GM19452 (cell line): ENCODE measurements at regions not wholly inside any gene's neighbourhood (a gene's known extent, or its start where the extent isn't known, plus 50 kb on each side); places are given as distances from the start of the nearest gene placed in this dataset.
A peak's percentile ranks its signal among the peaks of the same experiment; 100 is the strongest.
"Not testable (repeated sequence)": the region's sequence is repeated elsewhere in the genome, so short reads cannot be mapped to it uniquely, and the experiment has no call there.

Experiments
- ATAC-seq: cut with Tn5 transposase; IDR thresholded peaks from one replicate; pipeline ENCODE4 v1.9.1; 2021; ENCODE audit not compliant: unreplicated experiment

- no peak for ATAC-seq
Observed at GRCh38 chr13:66237411-66238062, 992.6 kb downstream of the PCDH9 start.

DNA sequence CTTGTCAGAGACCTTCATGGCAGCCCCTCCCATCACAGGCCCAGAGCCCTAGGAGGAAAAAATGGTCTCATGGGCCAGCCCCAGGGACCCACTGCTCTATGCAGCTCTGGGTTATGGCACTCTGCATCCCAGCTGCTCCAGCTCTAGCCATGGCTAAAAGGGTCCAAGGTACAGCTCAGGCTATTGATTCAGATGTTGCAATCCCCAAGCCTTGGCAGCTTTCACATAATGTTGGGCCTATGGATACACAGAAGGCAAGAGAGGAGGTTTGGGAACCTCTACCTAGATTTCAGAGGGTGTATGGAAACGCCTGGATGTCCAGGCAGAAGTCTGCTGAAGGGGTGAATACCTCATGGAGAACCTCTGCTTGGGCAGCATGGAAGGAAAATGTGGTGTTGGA, 996.0 kb downstream of the PCDH9 start:
- ATAC-seq: no peak

DNA sequence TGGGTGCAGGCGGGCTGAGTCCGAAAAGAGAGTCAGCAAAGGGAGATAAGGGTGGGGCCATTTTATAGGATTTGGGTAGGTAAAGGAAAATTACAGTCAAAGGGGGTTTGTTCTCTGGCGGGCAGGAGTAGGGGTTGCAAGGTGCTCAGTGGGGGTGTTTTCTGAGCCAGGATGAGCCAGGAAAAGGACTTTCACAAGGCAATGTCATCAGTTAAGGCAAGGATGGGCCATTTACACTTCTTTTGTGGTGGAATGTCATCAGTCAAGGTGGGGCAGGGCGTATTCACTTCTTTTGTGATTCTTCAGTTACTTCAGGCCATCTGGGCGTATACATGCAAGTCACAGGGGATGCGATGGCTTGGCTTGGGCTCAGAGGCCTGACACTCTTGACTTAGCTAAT, 998.2 kb downstream of the PCDH9 start:
- not testable (repeated sequence) for ATAC-seq

- no peak for ATAC-seq
Observed at GRCh38 chr13:66225072-66225471, 1005.1 kb downstream of the PCDH9 start.

DNA sequence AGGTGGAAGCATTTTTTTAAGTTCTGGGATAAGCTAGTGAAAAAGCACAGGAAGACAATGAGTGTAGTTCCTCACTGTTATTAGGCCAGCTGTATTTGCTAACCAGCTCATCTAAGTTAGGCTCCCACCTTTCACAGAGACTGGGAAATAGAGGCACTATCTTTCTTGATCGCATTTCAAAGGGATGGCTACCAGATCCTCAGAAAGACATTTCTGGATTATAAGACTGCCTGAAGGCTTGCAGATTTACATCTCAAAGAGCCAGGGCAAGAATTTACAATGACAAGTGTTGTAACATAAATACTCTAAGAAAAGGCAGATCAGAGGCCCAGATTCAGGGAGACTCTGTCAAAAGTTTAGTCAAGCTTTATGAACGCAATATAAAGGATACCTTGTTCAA, 1005.5 kb downstream of the PCDH9 start:
- no peak for ATAC-seq

DNA sequence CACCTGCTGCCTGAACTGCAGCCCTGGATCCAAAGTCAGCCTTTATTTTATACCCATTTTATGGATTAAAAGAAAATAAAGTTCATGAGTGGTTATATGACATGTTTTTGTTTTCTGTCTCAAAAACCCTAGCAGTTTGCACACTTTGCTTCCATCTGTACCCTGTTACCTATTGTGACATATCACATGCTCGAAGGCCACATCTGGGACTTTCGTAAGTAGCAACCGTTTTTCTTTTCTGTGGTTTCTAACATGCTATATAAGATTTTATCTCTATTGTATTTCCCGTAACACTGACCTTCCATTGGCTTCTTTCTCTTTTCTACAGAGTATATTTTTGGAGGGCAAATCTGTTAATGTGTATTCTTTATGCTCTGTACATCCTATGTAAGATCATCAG, 1007.2 kb downstream of the PCDH9 start:
- ATAC-seq: no peak

DNA sequence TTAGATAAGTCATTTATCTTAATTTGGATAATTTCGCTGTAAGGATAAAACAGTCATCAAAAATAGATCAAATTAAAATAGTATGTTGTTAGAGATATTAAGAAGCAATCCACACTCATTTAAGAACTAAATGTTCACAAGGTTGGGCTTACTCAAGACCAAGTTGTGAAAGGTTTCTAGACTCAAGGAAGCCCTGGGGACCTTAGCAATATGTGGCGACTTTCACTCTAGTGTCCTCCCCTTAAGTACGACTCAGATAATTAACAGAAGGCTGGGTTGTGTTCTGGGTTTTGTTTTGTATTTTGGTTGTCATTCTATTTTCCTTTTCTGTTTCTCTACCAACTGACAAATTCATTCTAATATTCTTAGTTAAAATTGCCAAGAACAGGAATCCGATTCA, 1008.0 kb downstream of the PCDH9 start:
- ATAC-seq: no peak

DNA sequence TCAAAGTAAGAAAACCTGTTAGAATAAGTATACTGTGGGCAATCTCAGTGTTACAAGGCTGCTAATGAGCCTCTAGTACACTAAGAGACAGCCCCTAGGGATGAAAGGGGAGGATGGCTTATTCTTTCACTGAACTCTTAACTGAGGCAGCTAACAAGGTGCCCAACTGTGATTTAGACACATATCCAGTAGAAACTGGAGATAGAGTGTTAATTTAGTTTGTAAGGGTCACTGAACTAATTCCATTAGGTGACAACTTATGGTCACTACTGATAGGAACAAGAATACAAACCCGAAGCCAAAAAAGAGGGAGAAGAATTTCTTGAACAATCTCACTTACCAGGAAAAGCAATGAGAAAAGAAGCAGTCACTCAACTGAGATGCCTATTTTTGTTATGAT, 1010.6 kb downstream of the PCDH9 start:
- no peak for ATAC-seq

- no peak for ATAC-seq
Observed at GRCh38 chr13:66218583-66218982, 1011.6 kb downstream of the PCDH9 start.

GRCh38 chr13:66216728-66217127, 1013.4 kb downstream of the PCDH9 start:
- no peak for ATAC-seq

DNA sequence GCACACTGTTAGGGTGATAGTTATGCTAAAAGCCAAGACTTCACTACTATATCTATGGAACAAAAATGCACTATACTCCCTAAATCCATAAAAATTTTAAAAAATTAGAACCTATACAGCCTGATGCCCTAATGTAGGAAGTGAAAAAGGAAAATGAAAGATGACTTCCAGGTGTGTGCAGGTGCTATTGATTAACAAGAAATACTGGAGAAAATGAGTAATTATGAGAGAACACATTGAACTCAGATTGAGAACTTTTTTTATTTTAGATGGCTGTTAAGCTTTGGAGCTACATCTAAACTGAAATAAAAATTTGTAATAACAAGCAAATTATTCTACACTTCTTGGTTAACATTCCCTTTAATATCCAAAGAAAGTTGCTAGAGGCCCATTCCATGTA, 1015.7 kb downstream of the PCDH9 start:
- peak; percentile 55 for ATAC-seq

DNA sequence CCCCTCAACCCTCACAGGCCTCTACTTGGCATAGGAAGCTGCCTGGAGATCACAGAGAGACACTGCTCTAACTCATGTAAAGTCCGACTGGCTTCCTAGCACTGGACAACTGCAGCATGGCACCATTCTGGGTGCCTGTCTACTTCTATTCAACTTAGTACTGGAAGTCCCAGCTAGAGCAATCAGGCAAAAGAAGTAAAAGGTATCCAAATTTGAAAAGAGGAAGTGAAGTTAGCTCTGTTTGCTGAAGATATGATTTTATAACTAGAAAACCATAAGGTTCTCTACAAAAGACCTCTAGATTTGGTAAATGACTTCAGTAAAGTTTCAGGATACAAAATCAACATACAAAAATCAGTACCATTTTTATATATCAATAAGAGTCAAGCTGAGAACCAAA, 1017.6 kb downstream of the PCDH9 start:
- peak; percentile 49 for ATAC-seq

- ATAC-seq: no peak
Observed at GRCh38 chr13:66210677-66211076, 1019.5 kb downstream of the PCDH9 start.

DNA sequence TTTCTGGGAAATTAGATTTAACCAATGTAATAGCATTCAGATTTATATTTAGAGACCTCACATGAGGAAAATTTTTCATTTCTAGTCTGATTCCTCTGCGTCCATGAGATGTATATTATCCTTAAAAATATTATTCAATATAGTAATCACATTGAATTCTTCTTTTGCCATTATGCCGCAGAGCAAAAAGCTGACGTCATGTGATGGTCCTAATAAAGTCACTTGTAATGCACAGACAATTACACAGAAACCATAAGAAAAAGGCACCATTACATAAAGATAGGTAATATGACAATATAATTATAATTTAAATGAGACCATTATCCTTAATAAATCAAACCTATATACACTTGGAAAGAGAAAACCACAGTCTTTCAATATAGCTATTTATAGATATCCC, 1021.5 kb downstream of the PCDH9 start:
- no peak for ATAC-seq

DNA sequence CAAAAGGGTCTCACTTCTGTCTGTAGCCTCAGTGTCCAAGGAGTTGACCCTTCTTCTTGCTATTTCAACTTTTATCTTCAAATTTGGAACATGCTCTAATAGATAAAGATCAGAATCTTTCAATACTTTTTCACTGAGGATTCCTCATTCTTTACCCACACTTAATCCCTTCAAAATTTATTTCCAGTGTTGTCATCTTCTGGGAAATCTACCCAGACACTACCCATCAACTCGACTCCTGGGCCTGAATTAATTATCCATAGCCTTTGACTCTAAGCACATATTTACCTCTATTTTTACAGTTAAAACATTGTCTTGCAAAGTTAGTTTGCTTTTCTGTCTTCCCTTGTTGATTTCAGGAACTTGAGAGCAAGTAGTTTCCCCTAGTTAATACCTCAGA, 1022.5 kb downstream of the PCDH9 start:
- no peak for ATAC-seq

GRCh38 chr13:66205807-66206206, 1024.3 kb downstream of the PCDH9 start:
- no peak for ATAC-seq

- ATAC-seq: no peak
Observed at GRCh38 chr13:66200555-66200954, 1029.6 kb downstream of the PCDH9 start.

GRCh38 chr13:66195238-66195637, 1034.9 kb downstream of the PCDH9 start:
- ATAC-seq: no peak

DNA sequence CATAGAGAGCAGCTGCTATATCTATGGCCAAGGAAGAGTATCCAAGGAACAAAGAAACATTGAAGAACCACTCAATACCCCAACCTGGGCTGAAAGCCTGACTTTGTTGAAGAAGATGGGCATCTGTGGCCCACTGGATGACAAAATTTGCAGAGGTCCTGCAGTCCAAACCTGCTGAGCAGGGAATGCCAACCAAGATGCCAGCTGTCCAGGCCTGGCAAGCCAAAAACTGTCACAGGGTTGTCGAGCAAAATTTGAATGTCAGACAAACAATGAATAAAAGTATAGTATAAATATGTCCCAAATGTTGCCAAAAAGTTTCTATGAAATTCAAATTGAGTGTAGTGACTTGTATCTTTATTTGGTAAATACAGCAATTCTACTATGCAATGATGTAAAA, 1040.2 kb downstream of the PCDH9 start:
- no peak for ATAC-seq

DNA sequence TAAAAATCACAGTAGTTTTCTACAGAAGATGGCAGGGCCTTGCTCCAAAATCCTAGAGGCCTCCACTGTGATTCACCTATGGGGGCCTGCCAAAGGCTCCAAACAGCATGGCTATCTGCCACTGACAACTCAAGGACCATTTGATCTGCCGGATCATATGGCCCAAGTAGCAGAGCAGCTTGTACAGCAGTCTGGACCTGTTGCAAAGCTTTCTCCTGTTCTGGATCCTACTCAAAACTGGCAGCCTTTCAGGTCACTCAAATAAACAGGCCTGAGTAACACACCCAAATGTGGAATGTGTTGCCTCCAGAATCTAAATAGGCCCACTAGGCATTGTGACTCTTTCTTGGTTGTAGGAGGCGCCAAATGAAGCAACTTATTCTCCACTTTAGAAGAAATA, 1049.3 kb downstream of the PCDH9 start:
- ATAC-seq: no peak

- ATAC-seq: no peak
Observed at GRCh38 chr13:66171920-66172319, 1058.2 kb downstream of the PCDH9 start.

DNA sequence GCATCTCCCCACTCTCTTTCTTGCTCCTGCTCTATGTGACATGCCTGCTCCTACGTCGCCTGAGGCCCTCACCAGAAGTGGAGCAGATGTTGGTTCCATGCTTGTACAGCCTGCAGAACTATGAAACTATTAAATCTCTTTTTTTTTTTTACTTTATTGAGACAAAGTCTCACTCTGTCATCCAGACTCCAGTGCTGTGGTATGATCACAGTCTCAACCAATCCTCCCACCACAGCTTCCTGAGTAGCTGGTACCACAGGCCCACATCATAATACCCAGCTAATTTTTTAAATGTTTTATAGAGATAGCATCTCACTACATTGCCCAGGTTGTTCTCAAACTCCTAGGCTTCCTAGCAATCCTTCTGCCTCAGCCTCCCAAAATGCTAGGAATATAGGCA, 1067.7 kb downstream of the PCDH9 start:
- no peak for ATAC-seq

DNA sequence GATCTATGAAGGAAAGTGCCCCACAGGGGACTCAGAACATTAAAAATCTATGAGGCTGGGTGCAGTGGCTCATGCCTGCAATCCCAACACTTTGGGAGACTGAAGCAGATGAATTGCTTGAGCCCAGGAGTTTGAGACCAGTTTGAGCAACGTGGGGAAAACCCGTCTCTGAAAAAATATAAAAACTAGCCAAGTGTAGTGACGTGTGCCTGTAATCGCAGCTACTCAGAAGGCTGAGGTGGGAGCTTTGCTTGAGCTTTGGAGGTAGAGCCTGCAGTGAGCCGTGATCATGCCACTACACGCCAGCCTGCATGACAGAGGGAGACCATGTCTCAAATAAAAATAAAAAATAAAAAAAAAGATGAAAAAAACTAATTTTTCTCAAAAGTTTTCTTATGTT, 1070.6 kb downstream of the PCDH9 start:
- no peak for ATAC-seq

DNA sequence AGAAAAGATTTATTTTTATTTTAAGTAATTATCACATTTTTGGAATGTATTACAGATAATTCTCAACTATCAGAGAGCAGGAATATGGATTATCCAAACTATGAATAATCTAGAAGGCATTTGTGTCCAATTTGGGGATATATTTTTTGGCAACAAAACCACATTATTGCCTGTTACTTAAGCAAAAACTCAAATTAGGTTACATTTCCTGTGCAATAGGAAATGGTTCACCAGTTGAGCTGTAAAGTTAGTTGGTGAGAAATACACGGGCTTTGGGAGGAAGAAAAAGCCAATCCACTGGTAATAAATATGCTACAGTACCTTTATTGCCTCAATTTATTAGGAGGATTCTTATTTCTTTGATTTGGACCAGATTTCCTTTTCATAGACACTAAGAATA, 1075.2 kb downstream of the PCDH9 start:
- no peak for ATAC-seq
